ENCODE measurements at regions not wholly inside any gene's neighbourhood (a gene's known extent, or its start where the extent isn't known, plus 50 kb on each side); places are given as distances from the start of the nearest gene placed in this dataset.

DNA sequence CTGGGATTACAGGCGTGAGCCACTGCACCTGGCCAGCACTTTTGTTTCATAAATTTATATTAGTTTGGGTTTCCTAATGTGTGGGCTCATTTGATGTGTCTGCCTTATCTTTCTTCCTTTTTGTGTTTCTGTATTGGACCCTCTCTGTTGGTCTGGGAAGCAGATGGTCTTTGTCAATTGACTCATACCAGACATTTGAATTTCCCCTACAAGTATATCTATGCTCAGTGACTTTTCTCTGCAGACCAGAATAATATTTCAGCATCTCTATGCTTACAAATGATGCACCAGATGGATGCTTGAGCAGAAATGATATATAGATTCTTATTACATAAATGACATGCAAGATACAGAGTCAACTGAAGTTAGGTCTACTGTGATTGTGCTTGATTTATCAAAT lies 329.9 kb upstream of the SLCO3A1 start:
- DNase-seq, result no peak

DNA sequence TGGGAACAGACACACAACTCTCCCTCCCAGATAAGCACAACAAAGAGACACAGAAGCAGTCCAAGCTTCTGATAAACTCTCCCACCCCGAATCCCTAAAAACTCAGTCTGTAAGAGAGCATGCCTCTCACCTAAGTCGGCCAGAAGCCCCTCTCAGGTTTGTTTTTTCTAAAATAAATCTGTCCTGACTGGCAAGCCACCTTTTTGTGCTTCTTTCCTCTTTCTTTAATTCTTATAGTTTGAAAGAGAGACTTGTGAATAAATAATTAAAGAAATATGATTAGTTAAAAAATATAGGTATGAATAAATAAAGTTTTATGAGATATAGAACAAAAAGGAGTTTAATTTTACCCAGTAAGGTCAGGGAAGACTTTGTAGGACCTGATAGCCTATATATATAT lies 329.0 kb upstream of the SLCO3A1 start:
- no peak for DNase-seq

DNA sequence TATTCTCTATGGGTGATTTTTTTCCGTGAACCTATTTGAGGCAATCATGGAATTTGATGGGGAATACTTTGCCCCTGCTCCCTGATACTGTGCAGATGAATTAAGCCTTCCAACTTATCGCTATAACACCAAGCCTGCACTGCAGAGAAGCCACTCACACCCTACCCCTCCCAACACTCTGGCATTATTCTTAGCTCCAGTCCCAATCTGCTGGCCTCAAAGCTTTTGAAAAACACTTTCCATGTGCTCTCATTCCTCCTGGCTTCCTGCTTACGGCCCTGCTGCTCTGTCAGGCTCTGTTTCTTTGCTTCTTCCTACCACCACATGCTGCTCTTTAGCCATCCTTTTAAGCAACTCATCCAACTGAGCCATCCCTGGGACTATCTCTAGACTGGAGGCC lies 327.8 kb upstream of the SLCO3A1 start:
- DNase-seq, result no peak

DNA sequence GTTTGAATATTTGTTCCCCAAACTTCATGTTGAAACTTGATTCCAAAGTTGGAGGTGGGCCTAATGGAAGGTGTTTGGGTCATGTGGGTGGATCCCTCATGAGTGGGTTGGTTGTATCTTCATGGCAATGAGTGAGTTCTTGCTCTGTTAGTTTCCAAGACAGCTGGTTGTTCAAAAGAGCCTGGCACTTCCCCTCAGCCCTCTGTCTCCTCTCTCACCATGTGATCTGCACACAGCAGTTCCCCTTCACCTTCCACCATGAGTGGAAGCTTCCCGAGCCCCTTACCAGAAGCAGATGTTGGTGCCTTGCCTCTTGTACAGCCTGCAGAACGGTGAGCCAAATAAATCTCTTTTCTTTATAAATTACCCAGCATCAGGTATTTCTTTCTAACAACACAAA lies 327.1 kb upstream of the SLCO3A1 start:
- no peak for DNase-seq

DNA sequence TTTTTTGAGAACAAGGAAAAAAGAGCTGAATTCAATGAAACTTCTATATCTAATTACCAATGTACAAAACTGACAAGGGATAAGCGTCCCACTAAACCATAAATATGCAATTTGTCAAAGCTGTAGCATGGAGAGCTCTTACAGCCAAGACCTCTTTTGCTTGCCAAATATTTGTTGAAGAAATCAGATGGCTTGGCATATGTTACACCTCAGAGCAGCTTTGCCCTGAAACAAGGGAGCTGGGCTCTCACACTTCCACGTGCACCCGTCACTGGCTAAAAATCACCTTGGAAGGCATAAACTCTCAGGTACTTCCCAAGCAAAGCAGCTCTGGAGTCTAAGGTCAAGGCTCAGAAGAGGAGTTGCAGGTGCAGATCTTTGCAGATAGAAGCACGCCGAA lies 324.7 kb upstream of the SLCO3A1 start:
- no peak for DNase-seq

DNA sequence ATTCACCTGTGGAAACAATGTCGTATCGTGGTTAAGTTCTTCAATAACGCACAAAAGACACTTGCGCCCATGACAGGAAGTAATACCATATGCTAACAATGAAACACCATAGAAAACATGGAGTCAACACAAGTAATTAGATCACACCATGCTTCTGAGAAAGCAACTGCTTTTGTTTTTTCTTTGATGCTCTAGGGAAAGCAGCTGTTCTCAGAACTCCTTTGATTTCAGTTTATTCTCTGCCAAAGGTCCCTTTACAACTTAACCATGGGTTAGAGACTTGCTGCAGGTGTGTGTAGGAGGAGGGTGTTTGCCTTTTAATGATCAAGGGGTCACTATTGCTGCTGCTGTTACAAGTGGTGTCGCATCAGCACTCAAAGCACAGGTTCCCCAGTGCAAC lies 324.0 kb upstream of the SLCO3A1 start:
- DNase-seq, result no peak

DNA sequence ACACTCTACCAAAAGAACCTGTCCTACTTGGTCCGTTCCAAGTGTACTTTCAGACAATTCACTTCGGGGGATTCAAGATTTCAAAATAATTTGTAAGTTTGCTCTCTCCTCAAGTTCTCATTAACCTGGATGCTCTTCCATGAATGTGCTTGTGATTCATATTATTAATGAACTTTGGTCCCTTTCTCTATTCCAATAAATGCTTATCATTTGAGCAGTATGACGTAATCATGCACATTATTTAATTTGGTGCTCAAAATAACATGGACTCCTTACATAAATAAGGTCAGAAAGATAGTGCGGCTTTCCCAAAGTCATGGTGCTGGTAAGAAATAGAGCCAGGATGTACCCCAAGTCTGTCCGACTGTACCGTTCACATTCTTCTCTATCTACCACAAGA lies 323.2 kb upstream of the SLCO3A1 start:
- no peak for DNase-seq

DNA sequence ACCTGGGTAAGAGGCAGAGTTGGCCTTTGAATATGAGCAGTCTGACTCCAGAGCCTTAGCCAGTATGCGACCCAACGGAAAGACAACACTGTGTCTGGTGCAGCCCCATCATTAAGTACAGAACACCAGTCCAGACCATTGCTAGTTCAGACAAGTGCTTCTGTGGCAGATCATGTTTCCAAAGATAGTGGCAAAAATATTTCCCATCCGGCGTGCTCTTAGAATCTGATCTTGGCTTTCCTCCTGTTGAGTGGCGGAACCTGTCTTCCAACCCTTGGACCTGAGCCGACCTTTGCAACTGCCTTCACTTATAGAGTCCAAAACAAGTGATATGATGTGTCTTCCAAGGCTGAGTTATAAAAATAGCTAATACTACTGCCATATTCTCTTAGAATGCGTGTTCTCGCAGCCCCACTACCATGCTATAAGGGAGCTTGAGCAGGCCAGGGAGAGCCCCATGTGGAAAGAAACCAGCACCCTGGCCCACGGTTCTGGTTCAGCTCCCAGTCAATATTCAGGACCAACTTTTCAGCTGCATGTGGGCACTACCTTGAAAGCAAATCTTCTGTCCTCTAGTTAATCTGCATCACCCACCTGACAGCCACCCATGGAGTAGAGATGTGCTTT lies 322.4 kb upstream of the SLCO3A1 start:
- DNase-seq, result no peak

DNA sequence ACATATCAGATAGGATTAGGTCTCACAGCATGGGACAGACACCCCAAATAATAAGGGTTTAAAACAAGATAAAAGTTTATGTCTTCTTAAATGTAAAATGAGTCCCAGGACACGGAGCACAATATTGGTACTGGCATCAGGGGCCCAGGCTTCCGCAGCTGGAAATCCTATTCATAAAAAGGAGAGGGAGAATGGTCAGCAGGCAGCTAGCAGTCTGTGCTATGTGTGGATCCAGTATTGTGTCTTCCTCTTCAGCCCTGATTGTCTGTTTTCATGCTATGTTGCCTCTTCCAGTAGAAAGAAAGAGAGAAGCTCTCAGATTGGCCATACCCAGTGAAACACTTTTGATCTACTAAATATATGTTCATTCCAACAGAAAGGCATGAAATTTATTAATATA lies 319.3 kb upstream of the SLCO3A1 start:
- DNase-seq, result no peak

DNA sequence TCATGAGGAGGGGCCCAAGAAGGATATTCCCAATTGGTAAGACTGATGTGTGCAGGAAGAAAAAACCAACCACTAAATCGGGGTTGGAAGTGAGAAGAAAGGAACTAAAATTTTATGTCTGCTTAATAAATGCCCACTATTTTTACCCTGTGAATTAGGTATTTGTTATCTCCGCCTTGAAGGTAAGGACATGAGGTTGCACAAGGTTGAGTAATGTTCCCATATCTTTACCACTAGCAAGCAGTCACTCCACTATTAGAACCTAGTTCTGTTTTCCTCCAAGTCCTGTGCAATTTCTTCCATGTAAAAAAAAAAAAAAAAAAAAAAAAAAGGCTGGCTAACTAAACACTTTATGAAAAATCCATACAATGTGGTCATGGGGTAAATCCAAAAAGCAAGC lies 318.5 kb upstream of the SLCO3A1 start:
- DNase-seq, result no peak

DNA sequence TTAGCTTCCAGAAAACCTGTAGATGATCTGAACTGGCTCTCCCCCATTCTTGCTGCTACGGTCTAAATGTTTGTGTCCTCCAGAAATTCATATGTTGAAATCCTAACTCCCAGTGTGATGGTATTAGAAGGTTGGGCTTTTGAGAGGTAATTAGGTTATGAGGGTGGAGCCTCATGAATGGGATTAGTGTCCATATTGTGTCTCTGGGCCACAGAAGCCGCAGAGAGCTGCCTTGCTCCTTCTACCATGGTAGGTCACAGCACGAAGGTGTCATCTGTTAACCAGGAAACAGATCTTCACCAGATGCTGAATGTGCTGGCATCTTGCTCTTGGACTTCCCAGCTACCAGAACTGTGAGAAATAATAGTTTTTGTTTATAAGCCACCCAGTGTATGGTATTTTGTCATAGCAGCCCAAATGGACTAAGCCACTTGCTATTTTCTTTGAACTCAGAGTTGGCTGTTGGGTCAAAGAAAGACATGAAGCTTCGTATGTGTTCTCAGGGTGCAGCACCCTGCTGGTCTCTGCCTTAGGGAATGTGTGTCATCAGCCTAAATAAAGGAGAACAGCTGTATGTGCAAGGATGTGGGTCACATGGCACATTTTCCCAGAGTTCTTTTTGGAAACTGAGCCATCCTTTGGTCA lies 317.5 kb upstream of the SLCO3A1 start:
- DNase-seq, result no peak

DNA sequence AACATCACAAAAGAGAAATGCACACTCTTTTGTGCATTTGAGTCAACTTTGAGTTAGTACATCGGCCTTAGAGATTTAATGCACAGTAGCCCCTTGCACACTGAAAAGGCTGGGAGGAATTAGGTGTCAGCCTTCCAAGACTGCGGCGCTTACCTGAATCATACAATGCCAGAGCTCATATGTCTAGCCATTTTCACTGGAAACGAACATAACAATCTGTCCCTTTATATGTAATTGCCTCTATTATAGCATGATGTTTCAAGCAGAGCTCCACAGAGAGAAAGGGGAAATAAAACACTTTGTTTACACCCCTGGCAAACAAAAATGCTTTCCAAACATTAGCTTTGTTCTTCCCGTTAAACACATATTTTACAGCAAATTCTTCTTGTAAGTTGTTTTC lies 315.7 kb upstream of the SLCO3A1 start:
- DNase-seq, result no peak

DNA sequence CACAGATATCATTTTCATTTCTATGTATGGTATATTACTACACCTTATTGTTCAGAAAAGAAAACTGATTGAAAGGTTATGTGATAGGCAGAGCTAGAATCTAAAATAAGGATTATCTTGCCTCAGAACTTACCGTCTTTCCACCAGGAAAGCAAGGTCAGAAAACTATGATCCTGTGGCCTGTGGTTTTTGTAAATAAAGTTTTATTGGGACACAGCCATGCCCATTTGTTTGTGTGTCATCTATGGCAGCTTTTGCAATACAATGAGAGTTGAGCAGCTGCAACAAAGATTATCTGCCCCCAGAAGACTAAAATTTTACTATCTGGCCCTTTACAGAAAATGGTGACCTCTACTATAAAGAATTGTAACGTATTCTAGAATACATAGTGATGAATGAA lies 314.7 kb upstream of the SLCO3A1 start:
- DNase-seq, result no peak

DNA sequence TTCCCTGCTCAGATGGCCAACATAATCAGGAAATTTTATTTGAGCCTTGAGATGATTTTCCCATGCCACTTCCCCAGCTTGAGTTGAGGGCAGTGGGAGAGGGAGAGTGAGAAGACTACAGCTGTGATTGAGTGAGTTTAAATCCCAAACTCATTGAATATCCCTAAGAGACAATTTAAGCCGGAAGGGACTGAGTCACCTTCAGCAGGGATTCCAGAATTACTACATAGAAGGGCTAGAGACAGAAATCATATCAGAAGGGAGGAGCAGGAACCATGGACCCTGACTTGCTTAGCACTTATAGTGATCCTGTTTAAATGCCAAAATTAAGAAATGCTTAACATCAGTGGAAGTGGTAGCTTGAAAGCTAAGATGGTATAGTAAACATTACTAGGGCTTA lies 312.2 kb upstream of the SLCO3A1 start:
- no peak for DNase-seq

DNA sequence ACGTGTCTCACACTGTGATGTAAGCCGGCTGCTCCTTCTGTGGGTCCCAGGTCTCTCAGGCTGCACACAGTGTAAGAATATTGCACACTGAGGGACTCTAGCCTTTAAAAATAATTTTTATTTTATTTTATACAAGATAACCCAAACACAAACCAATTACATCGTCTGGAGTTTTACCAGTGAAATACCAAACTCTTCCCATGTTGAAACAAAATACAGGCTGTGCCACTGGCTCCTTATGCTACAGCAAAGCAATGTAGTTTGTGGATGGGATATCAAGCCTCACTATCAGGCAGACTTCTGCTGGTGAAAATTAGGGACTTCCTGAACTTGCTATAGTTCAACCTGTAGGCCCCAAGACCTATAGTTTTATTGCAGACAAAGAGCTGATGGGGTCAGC lies 311.3 kb upstream of the SLCO3A1 start:
- DNase-seq, result no peak

DNA sequence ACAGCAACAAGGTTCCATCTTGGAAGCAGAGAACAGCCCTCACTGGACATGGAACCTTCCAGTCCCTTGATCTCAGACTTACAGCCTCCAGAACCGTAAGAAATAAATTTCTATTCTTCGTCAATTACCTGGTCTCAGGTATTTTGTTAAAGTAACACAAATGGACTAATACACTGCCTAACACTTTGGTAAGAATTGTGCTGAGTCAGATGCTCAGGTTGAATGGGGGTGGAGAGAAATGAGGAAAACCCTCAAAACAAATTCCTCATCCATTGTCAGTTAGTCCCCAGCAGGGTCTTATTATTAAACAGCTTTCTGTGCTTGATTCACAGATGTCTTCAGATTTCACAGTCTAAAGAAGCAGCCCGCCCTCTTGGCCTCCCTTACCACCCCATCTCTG lies 306.2 kb upstream of the SLCO3A1 start:
- DNase-seq, result no peak

DNA sequence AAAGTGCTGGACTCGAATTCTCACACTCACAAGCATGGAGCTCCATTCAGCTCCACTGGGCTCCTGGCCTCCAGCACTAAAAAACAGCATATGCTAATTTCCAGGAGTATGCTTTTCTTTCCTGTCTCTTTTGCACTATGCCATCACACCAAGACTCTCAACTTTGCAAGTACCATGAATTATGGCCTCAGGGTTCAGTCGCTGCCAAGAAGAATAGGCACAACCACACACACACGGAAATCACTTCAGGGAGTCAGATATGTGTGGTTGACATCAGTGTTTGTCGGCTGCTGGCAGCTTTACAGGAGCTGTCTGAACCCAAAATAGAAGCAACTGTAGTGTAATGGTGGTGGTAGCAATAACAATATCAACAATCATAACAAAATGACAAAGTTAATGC lies 305.0 kb upstream of the SLCO3A1 start:
- DNase-seq, result no peak

DNA sequence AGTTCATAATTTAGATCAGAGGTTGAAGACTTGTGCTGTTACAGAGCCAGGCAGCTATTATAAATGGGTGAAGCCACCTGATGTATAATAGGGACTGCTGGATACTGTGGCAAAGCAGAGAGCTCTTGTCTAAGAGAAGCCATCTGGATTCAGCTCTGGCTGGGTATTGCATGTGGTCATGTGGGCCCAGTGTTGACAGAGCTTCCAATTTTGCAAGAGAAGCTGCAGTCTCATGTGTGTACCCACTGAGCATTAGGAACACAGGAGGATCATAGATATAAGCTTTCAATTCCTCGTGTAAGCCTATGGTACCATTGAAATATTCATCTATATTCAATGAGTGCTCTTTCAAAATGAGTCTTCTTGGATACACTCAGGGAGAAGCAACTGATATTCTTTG lies 303.9 kb upstream of the SLCO3A1 start:
- DNase-seq, result no peak

DNA sequence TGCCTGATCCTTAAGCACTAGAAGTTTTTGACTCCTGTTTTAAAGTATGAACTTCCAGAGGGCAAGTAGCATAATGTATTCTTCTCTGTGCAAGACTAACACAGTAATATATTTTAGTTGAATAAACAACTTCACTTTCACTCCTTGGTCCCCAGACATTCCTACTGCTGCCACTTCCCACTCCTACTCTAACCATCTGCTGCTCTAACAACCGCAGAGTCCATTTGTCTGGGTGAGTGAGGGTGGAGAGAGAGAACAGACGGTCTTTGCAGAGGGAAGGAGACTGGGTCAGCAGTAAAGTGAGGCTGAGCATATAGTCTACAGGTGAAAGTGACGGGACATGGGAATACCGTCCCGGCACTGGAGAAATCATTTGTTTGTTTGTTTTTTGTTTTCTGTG lies 301.0 kb upstream of the SLCO3A1 start:
- no peak for DNase-seq

DNA sequence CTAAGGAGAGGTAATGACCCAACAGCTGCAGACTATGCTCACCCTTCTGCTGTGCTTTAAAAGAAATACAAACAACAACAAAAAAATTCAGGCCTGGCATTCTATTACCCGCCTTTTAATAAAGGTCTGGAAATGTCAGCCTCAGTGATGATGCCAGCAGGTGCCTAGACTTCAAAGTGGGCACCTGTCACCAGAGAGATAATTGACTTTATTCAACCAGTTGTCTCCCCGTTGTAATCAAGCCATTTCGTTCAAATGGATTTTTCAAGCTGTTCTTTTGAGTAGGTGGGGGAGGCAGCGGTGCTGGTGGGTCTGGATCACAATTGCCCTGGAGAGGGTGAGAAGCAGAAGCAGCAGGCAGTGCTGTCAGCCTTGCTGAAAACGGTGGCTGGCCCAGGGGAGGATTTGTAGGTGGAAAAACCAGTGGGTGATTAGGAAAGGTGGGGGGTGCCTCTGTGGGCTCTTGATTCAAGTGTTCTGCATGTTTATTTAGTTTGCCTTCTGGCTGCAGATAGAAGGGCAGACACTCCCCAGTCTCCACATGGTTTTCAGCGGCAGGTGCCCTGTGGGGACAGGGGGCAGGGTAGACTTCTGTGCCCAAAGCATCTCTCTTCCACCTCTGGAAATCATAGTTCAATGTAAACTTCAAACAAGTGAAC lies 300.2 kb upstream of the SLCO3A1 start:
- no peak for DNase-seq

DNA sequence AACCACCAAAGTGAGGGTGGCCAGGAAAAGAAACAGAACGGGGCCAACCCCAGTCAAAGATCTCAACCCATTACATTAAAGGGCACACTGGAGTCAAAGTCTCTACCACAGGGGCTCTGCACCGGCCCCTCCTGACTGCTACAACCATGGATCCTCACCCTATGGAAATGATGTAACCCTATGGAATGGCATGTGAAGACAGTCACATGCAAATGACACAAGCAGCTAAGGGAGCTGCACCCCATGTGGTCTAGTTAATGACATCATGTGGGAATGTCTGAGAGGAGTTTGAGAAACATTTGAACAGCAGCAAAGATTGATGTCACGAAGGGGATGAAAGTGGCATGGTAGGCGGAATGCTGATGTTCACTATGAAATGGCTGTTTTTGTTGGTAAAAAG lies 298.2 kb upstream of the SLCO3A1 start:
- DNase-seq, result no peak

DNA sequence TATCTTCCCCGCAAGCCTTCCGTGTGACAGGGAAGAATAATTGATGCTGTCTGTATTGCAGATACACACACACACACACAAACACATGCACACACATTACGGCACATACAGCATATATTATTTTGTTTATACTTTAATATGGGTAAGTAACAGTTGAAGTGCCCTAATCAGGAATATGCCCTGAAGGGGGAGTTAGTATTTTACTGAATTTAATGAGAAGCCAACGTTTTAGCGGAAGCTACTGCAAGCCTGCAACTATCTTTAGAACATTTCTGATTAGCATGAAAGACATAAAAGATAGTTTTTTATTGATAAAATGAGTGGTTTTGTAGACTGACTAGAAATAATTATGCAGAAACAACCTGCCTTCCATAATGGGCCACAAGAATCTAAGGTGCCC lies 296.6 kb upstream of the SLCO3A1 start:
- no peak for DNase-seq

DNA sequence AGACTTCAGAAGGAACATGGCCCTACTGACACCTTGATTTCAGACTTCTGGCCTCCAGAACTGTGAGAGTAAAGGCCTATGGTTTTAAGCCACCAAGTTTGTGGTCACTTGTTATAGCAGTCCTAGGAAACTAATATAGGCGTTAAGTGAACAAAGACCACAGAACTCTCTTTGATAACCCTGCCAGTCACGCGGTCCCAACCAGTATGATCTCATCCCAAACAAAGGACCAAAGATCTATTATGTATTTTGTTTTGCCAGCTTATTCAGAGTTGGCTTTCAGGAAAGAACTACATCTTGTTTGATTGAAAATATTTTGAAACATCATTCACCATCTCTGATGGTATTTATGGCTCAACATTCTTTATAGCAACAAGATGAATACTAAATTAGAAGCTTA lies 294.4 kb upstream of the SLCO3A1 start:
- no peak for DNase-seq

DNA sequence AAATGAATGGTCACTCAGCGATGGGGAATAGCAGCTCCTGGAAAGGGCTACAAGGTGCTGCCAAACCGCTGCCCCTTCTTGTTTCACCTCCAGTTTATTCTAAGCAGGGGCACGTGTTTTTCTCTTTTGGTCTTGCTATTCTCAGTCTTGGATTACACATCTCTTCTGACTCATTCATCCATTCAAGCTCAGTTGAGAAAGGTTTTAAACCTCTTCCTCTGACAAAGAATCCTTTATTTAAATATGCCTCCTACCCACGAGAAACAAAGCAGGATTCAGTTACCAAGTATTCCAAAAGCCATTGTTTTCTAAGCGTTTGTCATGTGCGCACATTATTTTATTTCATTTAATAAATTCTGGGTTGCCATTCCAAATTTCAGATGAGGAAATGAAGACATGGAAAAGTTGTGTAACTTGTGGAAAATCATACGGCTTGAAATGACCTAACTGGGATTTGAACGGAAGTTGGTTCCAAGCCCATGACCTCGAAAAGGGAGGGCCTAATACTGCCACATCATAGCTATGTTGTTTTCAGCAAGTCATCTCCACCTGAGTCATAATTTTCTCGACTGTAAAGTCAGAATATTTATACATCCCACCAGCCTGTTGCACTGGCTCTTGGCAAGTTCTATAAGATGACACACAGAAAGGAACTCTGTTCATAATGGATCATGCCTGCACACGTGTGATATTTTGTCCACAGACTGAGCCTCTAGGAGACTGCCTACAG lies 292.0 kb upstream of the SLCO3A1 start:
- no peak for DNase-seq
